Loucy (cell line): ENCODE measurements at regions not wholly inside any gene's neighbourhood (a gene's known extent, or its start where the extent isn't known, plus 50 kb on each side); places are given as distances from the start of the nearest gene placed in this dataset.

Source experiments
- EZH2phosphoT487 ChIP-seq: fragments of 200-600 bp; IDR thresholded peaks from 2 replicates; pipeline ENCODE4 v1.6.1; 2018; ENCODE audit warnings: antibody characterized with exemption, mild to moderate bottlenecking, moderate library complexity, borderline replicate concordance
- TF ChIP-seq, protein P1 (sequence below): fragments of 200-600 bp; sonication (generic); conservative IDR thresholded peaks from 2 replicates; pipeline ENCODE4 v1.5.1; 2014; ENCODE audit warnings: mild to moderate bottlenecking, antibody characterized with exemption, low read length

DNA sequence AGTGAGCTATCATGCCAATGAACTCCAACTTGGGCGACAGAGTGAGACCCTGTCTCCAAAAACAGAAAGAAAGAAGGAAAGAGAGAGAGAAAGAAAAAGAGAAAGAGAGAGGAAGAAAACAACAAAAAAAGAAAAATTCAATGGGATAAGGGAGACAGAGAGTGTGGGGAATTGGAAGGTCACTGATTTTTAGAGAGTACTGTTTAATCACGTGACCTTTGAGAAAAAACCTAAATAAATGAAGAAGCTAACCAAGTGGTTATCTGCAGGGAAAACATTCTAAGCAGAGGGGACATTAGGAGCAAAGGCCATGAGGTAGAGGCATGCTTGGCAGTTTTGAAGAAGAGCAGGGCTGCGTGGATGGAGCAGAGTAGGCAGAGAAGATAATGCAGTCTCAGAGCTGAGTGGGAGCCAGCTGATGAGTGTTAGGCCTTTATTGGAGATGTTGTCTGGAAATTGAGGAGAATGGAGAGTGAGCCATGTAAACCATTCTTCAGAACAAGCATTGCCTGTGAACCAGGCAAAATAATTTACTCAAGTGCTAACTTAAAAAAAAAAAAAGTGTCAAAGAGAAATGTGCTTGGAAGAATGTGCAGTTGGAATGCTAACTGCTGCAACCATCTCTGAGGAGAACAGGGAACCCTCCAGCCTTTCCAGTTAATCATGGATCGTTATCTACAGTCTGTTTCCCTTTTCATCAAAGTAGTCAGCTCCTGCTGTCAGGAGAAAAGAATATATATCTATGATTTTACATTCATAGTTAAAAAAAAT, 377.3 kb upstream of the SEMA6D start:
- TF ChIP-seq, protein P1, sequence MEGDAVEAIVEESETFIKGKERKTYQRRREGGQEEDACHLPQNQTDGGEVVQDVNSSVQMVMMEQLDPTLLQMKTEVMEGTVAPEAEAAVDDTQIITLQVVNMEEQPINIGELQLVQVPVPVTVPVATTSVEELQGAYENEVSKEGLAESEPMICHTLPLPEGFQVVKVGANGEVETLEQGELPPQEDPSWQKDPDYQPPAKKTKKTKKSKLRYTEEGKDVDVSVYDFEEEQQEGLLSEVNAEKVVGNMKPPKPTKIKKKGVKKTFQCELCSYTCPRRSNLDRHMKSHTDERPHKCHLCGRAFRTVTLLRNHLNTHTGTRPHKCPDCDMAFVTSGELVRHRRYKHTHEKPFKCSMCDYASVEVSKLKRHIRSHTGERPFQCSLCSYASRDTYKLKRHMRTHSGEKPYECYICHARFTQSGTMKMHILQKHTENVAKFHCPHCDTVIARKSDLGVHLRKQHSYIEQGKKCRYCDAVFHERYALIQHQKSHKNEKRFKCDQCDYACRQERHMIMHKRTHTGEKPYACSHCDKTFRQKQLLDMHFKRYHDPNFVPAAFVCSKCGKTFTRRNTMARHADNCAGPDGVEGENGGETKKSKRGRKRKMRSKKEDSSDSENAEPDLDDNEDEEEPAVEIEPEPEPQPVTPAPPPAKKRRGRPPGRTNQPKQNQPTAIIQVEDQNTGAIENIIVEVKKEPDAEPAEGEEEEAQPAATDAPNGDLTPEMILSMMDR = no peak
- TF ChIP-seq EZH2phosphoT487 = no peak
